Panc1 (cell line): ENCODE measurements at regions not wholly inside any gene's neighbourhood (a gene's known extent, or its start where the extent isn't known, plus 50 kb on each side); places are given as distances from the start of the nearest gene placed in this dataset.

Experiments
- ATAC-seq: fragments of 200-7000 bp; cut with Tn5 transposase; 2 replicates; pipeline ENCODE4 v1.9.1; 2020; ENCODE audit warnings: mild to moderate bottlenecking, moderate library complexity
- BruUV-seq: library from RNA; stranded (reverse); fragments of 400-500 nt; replicated peaks from 2 replicates; lab custom pipeline; 2021; lab: Mats Ljungman, UMichigan
- CTCF ChIA-PET: fragments of 300-600 bp; sonication (Branson Sonifier 250); formaldehyde crosslinking; loops from one replicate; lab custom pipeline; 2022; ENCODE audit warnings: antibody characterized with exemption; lab: Charles Lee
- POLR2A ChIA-PET: fragments of 300-600 bp; sonication (Branson Sonifier 250); formaldehyde crosslinking; loops from one replicate; lab custom pipeline; 2022; ENCODE audit warnings: antibody characterized with exemption; lab: Charles Lee
- DNase-seq: peaks from one replicate; pipeline ENCODE4 v3.0.0-alpha.2; 2010; ENCODE audit warnings: low read depth, low spot score
- H3K27ac ChIP-seq: 2 replicates; pipeline ENCODE4 v1.5.1; 2011; ENCODE audit warnings: mild to moderate bottlenecking, low read length, inconsistent platforms
- H3K27me3 ChIP-seq: fragments of 200-500 bp; sonication (Bioruptor generic); 2 replicates; pipeline ENCODE4 v1.6.0; 2014; ENCODE audit warnings: low read length, inconsistent platforms; ENCODE audit not compliant: control insufficient read depth, insufficient read depth
- H3K36me3 ChIP-seq: fragments of 200-500 bp; sonication (Bioruptor generic); 2 replicates; pipeline ENCODE4 v1.5.1; 2014; ENCODE audit warnings: inconsistent platforms, mild to moderate bottlenecking, low read length, moderate library complexity; ENCODE audit not compliant: control insufficient read depth, insufficient read depth
- H3K4me1 ChIP-seq: 2 replicates; pipeline ENCODE4 v1.5.1; 2011; ENCODE audit warnings: inconsistent platforms, mild to moderate bottlenecking, low read length, moderate library complexity; ENCODE audit not compliant: control insufficient read depth, insufficient read depth
- H3K4me3 ChIP-seq, 2 experiments: 2 replicates each; pipeline ENCODE4 v1.5.1; 2011 to 2012; ENCODE audit warnings: low read depth in 2 of 2, low read length in 2 of 2, mild to moderate bottlenecking in 2 of 2, inconsistent platforms in 1 of 2, moderate library complexity in 1 of 2
- H3K9me3 ChIP-seq: fragments of 200-500 bp; sonication (Bioruptor generic); 2 replicates; pipeline ENCODE4 v1.5.1; 2014; ENCODE audit warnings: low read depth, mild to moderate bottlenecking, inconsistent platforms, low read length, moderate library complexity; ENCODE audit not compliant: control insufficient read depth, insufficient read depth
- POLR2AphosphoS5 ChIP-seq: IDR thresholded peaks from 2 replicates; pipeline ENCODE4 v1.6.1; 2012; ENCODE audit warnings: mild to moderate bottlenecking, low read depth, low read length, moderate library complexity
- SIN3A ChIP-seq: IDR thresholded peaks from 2 replicates; pipeline ENCODE4 v1.6.1; 2012; ENCODE audit warnings: low read depth, mild to moderate bottlenecking, low read length, moderate library complexity, borderline replicate concordance; ENCODE audit not compliant: insufficient read depth
- TCF7L2 ChIP-seq: IDR thresholded peaks from 2 replicates; pipeline ENCODE4 v1.6.1; 2011; ENCODE audit warnings: mild to moderate bottlenecking, low read depth, low read length, inconsistent platforms
- in situ Hi-C: cut with HindIII; loops from 2 replicates; pipeline ENCODE4 v1.10.0; 2016; ENCODE audit warnings: low sequenced_read_pairs, low pct_unique_long_range_greater_than_20kb
- intact Hi-C: fragments of 100-400 bp; cut with micrococcal nuclease; formaldehyde crosslinking; loops from one replicate; pipeline ENCODE4 v1.10.0; 2022; ENCODE audit not compliant: unreplicated experiment
- TF ChIP-seq, protein P1 (sequence below), 2 experiments: IDR thresholded peaks; 2 replicates each; pipeline ENCODE4 v1.6.1; 2011 to 2012; ENCODE audit warnings: low read depth in 2 of 2, control low read depth in 1 of 2, low read length in 1 of 2, mild to moderate bottlenecking in 1 of 2, moderate library complexity in 1 of 2; ENCODE audit not compliant: insufficient read depth in 1 of 2
- TF ChIP-seq, protein P2 (sequence below): fragments of 450-650 bp; IDR thresholded peaks from 2 replicates; pipeline ENCODE4 v1.5.1; 2017; ENCODE audit warnings: mild to moderate bottlenecking

DNA sequence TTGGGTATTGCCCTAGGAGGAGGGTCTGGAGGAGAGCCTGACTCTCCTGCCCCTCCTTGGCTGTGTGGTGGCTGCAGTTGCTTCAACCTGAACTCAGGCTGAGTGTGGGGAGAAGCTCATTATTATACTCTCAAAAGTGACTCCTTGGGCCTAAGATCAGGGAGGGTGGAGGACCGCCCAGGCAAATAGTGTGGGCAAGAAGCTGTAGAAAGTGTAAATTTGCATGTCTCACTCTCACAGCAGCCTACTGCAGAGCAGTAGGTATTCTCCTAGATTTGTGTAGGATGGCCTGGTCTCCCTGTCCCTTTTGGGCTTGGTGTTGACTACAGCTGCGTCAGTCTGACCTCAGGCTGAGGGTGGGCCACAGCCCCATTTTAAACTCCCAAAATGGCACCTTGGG, 156.1 kb downstream of the ZNF330 start:
- no peak for ATAC-seq
- Histone ChIP-seq H3K9me3 (no peaks in the 10 kb centered on the region), H3K27me3 (no peaks in the 10 kb centered on the region), H3K4me1 (no peaks in the 10 kb centered on the region), H3K27ac (no peak overlapping the region), H3K36me3 (no peaks in the 10 kb centered on the region), H3K4me3 (no peak overlapping the region)
- in situ Hi-C loops, result no loop called here
- no peak for DNase-seq
- intact Hi-C loops, result no loop called here
- POLR2A ChIA-PET, result no interaction called here
- TF ChIP-seq, protein P1, sequence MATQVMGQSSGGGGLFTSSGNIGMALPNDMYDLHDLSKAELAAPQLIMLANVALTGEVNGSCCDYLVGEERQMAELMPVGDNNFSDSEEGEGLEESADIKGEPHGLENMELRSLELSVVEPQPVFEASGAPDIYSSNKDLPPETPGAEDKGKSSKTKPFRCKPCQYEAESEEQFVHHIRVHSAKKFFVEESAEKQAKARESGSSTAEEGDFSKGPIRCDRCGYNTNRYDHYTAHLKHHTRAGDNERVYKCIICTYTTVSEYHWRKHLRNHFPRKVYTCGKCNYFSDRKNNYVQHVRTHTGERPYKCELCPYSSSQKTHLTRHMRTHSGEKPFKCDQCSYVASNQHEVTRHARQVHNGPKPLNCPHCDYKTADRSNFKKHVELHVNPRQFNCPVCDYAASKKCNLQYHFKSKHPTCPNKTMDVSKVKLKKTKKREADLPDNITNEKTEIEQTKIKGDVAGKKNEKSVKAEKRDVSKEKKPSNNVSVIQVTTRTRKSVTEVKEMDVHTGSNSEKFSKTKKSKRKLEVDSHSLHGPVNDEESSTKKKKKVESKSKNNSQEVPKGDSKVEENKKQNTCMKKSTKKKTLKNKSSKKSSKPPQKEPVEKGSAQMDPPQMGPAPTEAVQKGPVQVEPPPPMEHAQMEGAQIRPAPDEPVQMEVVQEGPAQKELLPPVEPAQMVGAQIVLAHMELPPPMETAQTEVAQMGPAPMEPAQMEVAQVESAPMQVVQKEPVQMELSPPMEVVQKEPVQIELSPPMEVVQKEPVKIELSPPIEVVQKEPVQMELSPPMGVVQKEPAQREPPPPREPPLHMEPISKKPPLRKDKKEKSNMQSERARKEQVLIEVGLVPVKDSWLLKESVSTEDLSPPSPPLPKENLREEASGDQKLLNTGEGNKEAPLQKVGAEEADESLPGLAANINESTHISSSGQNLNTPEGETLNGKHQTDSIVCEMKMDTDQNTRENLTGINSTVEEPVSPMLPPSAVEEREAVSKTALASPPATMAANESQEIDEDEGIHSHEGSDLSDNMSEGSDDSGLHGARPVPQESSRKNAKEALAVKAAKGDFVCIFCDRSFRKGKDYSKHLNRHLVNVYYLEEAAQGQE (IDR thresholded peaks at IDR 0.05; ENCODE audit: insufficient read depth in 1 of 2, low read depth in 2 of 2, low read length in 1 of 2), result no peak
- TF ChIP-seq SIN3A, result no peak
- TF ChIP-seq POLR2AphosphoS5, result no peak
- TF ChIP-seq TCF7L2, result no peak
- CTCF ChIA-PET, result no interaction called here
- no TSS peak for BruUV-seq

DNA sequence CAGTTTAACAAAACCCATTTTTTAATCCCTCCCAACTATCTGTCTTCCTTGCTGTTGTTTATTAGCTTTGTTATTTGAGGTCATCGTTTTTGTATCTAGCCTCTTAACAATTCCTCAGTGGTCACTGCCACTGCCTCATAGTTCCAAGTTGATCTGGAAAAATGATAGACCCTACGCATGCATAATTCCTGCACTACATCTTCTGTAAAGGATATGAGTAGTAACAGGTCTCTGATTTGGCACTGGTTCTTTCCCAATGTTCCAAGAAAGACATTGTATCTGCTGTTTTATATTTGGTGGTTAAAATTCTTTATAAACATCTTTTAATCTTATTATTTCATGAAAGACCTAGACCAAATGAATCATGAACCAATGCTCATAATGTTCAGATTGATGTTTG, 166.6 kb downstream of the ZNF330 start:
- H3K36me3 ChIP-seq, result no peaks in the 10 kb centered on the region
- H3K4me1 ChIP-seq, result no peaks in the 10 kb centered on the region
- no peak for ATAC-seq
- no TSS peak for BruUV-seq
- no peak overlapping the region for H3K27ac ChIP-seq
- intact Hi-C loops (no loop called here), in situ Hi-C loops (no loop called here)
- H3K4me3 ChIP-seq, result no peak overlapping the region
- no peak for TF ChIP-seq POLR2AphosphoS5
- TF ChIP-seq, protein P1 (IDR thresholded peaks at IDR 0.05; ENCODE audit: insufficient read depth in 1 of 2, low read depth in 2 of 2, low read length in 1 of 2), result no peak
- TF ChIP-seq SIN3A, result no peak
- TF ChIP-seq, protein P2, sequence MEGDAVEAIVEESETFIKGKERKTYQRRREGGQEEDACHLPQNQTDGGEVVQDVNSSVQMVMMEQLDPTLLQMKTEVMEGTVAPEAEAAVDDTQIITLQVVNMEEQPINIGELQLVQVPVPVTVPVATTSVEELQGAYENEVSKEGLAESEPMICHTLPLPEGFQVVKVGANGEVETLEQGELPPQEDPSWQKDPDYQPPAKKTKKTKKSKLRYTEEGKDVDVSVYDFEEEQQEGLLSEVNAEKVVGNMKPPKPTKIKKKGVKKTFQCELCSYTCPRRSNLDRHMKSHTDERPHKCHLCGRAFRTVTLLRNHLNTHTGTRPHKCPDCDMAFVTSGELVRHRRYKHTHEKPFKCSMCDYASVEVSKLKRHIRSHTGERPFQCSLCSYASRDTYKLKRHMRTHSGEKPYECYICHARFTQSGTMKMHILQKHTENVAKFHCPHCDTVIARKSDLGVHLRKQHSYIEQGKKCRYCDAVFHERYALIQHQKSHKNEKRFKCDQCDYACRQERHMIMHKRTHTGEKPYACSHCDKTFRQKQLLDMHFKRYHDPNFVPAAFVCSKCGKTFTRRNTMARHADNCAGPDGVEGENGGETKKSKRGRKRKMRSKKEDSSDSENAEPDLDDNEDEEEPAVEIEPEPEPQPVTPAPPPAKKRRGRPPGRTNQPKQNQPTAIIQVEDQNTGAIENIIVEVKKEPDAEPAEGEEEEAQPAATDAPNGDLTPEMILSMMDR, result no peak
- TF ChIP-seq TCF7L2, result no peak
- H3K9me3 ChIP-seq, result no peaks in the 10 kb centered on the region
- no peak for DNase-seq
- no peaks in the 10 kb centered on the region for H3K27me3 ChIP-seq
- CTCF ChIA-PET, result no interaction called here
- POLR2A ChIA-PET, result no interaction called here
